GM13976 (cell line): ENCODE measurements at regions not wholly inside any gene's neighbourhood (a gene's known extent, or its start where the extent isn't known, plus 50 kb on each side); places are given as distances from the start of the nearest gene placed in this dataset.

Experiments
- DNase-seq: peaks from one replicate; pipeline ENCODE4 v3.0.0; 2012; ENCODE audit warnings: low spot score
- in situ Hi-C: fragments of 300-500 bp; cut with MboI; formaldehyde crosslinking; loops from one replicate; pipeline ENCODE4 v1.12.0; 2022; ENCODE audit warnings: low sequenced_read_pairs, mixed read lengths, inconsistent platforms; ENCODE audit not compliant: unreplicated experiment
- TF ChIP-seq, protein P1 (sequence below): IDR thresholded peaks from 2 replicates; pipeline ENCODE4 v1.5.1; 2012; ENCODE audit warnings: borderline replicate concordance, mild to moderate bottlenecking; ENCODE audit not compliant: insufficient read depth; ENCODE audit errors: extremely low read depth, missing control alignments, control extremely low read depth

DNA sequence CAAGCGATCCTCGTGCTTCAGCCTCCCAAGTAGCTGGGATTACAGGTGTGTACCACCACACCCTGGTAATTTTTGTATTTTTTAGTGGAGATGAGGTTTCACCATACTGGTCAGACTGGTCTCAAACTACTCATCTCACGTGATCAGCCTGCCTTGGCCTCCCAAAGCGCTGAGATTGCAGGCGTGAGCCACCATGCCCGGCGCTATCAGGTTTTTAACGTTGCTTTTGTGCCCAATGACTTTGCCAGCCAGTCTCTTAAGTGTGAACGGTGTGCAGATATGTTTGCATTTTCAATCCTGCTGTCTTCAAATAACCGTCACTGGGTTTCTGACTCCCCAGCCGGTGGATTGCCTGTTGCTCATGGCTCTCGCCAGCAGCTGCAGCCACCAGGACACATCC lies 201.8 kb upstream of the PPP2R2D start:
- in situ Hi-C loops = no loop called here
- TF ChIP-seq, protein P1, sequence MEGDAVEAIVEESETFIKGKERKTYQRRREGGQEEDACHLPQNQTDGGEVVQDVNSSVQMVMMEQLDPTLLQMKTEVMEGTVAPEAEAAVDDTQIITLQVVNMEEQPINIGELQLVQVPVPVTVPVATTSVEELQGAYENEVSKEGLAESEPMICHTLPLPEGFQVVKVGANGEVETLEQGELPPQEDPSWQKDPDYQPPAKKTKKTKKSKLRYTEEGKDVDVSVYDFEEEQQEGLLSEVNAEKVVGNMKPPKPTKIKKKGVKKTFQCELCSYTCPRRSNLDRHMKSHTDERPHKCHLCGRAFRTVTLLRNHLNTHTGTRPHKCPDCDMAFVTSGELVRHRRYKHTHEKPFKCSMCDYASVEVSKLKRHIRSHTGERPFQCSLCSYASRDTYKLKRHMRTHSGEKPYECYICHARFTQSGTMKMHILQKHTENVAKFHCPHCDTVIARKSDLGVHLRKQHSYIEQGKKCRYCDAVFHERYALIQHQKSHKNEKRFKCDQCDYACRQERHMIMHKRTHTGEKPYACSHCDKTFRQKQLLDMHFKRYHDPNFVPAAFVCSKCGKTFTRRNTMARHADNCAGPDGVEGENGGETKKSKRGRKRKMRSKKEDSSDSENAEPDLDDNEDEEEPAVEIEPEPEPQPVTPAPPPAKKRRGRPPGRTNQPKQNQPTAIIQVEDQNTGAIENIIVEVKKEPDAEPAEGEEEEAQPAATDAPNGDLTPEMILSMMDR = no peak
- DNase-seq = no peak

GRCh38 chr10:131700032-131700431 lies 200.8 kb upstream of the PPP2R2D start:
- in situ Hi-C loops = no loop called here
- TF ChIP-seq, protein P1 = no peak

GRCh38 chr10:131700506-131700905 lies 200.3 kb upstream of the PPP2R2D start:
- TF ChIP-seq, protein P1 = no peak
- in situ Hi-C loops = no loop called here

More at GRCh38 chr10:131700032-131700431, 200.8 kb upstream of the PPP2R2D start:
- DNase-seq = no peak

DNA sequence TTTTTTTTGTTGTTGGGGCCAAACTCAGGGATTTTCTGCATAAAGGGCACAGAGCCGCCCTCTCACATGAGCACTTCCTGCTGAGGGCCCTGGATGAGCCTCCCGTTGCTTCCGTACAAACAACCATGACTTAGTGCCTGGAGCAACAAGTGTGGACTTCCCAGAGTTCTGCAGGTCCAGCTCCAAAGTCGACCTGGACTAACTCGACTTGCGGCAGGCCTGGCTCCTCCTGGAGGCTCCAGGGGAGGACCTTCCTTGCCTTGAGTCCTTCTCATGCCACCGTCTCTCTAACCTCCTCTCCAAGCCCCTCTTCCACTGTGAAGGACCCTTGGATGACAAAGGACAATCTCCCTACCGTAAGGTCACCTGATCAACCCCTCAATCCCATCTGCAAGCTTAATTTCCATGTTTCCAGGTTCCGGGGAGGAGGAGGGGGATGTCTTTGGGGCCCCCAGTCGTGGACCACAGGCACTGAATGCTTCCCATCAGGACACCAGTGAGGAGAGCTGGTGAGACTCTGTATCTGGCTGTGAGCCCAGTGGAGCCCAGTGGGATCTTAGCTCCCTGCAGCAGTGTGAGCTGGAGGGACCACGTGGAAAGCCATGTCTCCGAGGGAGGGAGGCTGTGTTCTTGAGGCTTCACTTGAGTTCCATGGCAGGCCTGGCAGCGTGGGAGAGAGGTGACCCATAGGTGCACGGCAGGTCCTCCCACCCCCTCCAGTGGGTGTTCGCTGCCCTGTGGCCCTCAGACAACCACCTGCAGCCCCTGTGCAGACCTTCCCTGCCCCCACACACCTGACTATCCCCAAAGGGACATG lies 199.5 kb upstream of the PPP2R2D start:
- in situ Hi-C loops = no loop called here
- DNase-seq = no peak
- TF ChIP-seq, protein P1 = no peak

More at GRCh38 chr10:131700506-131700905, 200.3 kb upstream of the PPP2R2D start:
- no peak for DNase-seq

DNA sequence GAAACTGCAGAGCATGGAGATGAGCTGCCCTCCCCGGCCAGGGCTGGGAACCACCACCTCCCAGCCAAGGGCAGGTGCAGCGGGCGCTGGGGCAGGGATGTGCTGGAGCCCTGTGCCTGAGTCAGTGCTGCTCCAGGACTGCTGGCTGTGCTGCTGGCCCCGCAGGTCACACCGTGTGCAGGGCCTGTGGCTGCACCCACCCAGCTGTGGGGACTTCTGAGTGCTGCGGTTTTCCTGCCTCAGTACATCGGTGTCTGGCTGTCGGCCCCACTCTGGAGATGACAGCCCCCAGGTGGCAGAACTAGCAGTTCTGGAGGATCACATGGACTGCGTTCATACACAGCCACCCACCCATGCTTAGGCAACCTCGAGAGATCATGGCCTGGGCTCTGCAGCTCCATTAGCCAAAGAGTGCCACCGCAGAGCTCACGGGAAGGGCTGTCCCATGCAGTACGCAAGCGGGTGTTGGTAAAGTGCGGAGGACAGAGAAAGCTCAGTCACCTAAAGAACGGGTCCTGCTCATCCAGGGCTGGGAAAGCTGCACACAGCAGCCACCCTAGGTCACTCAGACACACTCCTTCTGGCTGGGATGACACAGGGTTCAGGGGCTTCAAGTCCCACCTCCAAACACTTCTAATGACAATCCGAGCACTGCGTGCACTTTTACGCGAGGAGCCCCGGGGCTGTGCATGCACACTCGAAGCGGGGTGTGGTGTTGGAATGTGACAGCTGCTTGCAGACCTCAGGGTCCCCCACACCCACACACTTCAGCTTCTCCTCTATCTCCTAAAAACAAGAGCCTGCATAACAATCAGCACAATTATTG lies 198.1 kb upstream of the PPP2R2D start:
- TF ChIP-seq, protein P1 = no peak
- DNase-seq = no peak
- in situ Hi-C loops = no loop called here

DNA sequence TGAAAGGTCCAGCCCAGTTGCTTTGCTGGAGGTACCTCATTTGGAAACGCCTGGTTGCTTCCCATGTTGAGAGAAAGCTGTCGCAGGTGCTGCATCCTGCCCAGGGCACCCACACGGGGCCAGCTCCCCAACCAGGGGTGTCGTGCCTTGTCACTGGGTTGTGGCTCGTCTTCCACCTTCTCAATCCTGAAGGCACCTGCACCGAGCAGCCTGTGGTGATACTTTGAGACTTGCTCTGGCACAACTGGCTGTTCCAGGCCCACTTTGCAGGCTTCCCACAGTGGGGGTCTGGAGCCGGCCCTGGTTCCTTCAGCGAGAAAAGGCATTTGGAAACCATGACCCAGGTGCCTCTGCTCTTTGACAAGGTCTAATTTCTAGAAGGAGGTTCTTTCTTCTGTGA lies 197.3 kb upstream of the PPP2R2D start:
- TF ChIP-seq, protein P1 = no peak
- no peak for DNase-seq
- in situ Hi-C loops = no loop called here
